ENCODE measurements at regions not wholly inside any gene's neighbourhood (a gene's known extent, or its start where the extent isn't known, plus 50 kb on each side); places are given as distances from the start of the nearest gene placed in this dataset.

- Histone ChIP-seq H3K4me1 (ENCODE audit: insufficient read depth, insufficient read length) (no peaks in the 10 kb centered on the region), H3K27me3 (ENCODE audit: insufficient read depth, insufficient read length) (no peaks in the 10 kb centered on the region), H3K4me3 (ENCODE audit: insufficient read length, low read depth) (no peak overlapping the region), H3K9ac (ENCODE audit: insufficient read length, low read depth) (no peak overlapping the region), H3K9me3 (ENCODE audit: insufficient read depth, low read length) (0 out of 2 replicates have a peak, but pooled peaks cover 7% of the 10 kb centered on the region), H3K36me3 (ENCODE audit: insufficient read depth, insufficient read length, low read length) (no peaks in the 10 kb centered on the region)
- TF ChIP-seq YY1 (IDR thresholded peaks at IDR 0.05; ENCODE audit: insufficient read depth, insufficient read length) (no peak), SUZ12 (IDR thresholded peaks at IDR 0.05; ENCODE audit: extremely low read depth, insufficient read depth, insufficient read length) (no peak), ZNF274 (IDR thresholded peaks at IDR 0.05; ENCODE audit: low read depth, low read length) (no peak)
- DNase-seq (ENCODE audit: low read depth, low spot score) = no peak
Measured at GRCh38 chr3:106114848-106115247, 246.0 kb upstream of the CBLB start.

GRCh38 chr3:106115557-106115956 lies 246.7 kb upstream of the CBLB start:
- H3K36me3 ChIP-seq (ENCODE audit: insufficient read depth, insufficient read length, low read length) = no peaks in the 10 kb centered on the region
- no peak for TF ChIP-seq ZNF274 (IDR thresholded peaks at IDR 0.05; ENCODE audit: low read depth, low read length)
- no peak for TF ChIP-seq YY1 (IDR thresholded peaks at IDR 0.05; ENCODE audit: insufficient read depth, insufficient read length)
- no peak for TF ChIP-seq SUZ12 (IDR thresholded peaks at IDR 0.05; ENCODE audit: extremely low read depth, insufficient read depth, insufficient read length)
- no peak for DNase-seq (ENCODE audit: low read depth, low spot score)
- H3K9ac ChIP-seq (ENCODE audit: insufficient read length, low read depth) = no peak overlapping the region
- no peaks in the 10 kb centered on the region for H3K27me3 ChIP-seq (ENCODE audit: insufficient read depth, insufficient read length)
- no peak overlapping the region for H3K4me3 ChIP-seq (ENCODE audit: insufficient read length, low read depth)
- H3K4me1 ChIP-seq (ENCODE audit: insufficient read depth, insufficient read length) = no peaks in the 10 kb centered on the region
- H3K9me3 ChIP-seq (ENCODE audit: insufficient read depth, low read length) = 0 out of 2 replicates have a peak, but pooled peaks cover 7% of the 10 kb centered on the region

GRCh38 chr3:106116733-106117489 lies 248.1 kb upstream of the CBLB start:
- H3K9me3 ChIP-seq (ENCODE audit: insufficient read depth, low read length) = 0 out of 2 replicates have a peak, but pooled peaks cover 7% of the 10 kb centered on the region
- no peak for DNase-seq (ENCODE audit: low read depth, low spot score)
- H3K27me3 ChIP-seq (ENCODE audit: insufficient read depth, insufficient read length) = no peaks in the 10 kb centered on the region
- H3K4me1 ChIP-seq (ENCODE audit: insufficient read depth, insufficient read length) = no peaks in the 10 kb centered on the region
- TF ChIP-seq SUZ12 (IDR thresholded peaks at IDR 0.05; ENCODE audit: extremely low read depth, insufficient read depth, insufficient read length) = no peak
- TF ChIP-seq YY1 (IDR thresholded peaks at IDR 0.05; ENCODE audit: insufficient read depth, insufficient read length) = no peak
- H3K36me3 ChIP-seq (ENCODE audit: insufficient read depth, insufficient read length, low read length) = no peaks in the 10 kb centered on the region
- no peak overlapping the region for H3K4me3 ChIP-seq (ENCODE audit: insufficient read length, low read depth)
- no peak overlapping the region for H3K9ac ChIP-seq (ENCODE audit: insufficient read length, low read depth)

- Histone ChIP-seq H3K4me3 (ENCODE audit: insufficient read length, low read depth) (no peak overlapping the region), H3K9me3 (ENCODE audit: insufficient read depth, low read length) (0 out of 2 replicates have a peak, but pooled peaks cover 7% of the 10 kb centered on the region), H3K27me3 (ENCODE audit: insufficient read depth, insufficient read length) (no peaks in the 10 kb centered on the region), H3K9ac (ENCODE audit: insufficient read length, low read depth) (no peak overlapping the region), H3K4me1 (ENCODE audit: insufficient read depth, insufficient read length) (no peaks in the 10 kb centered on the region), H3K36me3 (ENCODE audit: insufficient read depth, insufficient read length, low read length) (no peaks in the 10 kb centered on the region)
- TF ChIP-seq SUZ12 (IDR thresholded peaks at IDR 0.05; ENCODE audit: extremely low read depth, insufficient read depth, insufficient read length) (no peak), YY1 (IDR thresholded peaks at IDR 0.05; ENCODE audit: insufficient read depth, insufficient read length) (no peak)
- no peak for DNase-seq (ENCODE audit: low read depth, low spot score)
Measured at GRCh38 chr3:106117490-106117858, 248.7 kb upstream of the CBLB start.

- H3K9ac ChIP-seq (ENCODE audit: insufficient read length, low read depth) = no peak overlapping the region
- TF ChIP-seq SUZ12 (IDR thresholded peaks at IDR 0.05; ENCODE audit: extremely low read depth, insufficient read depth, insufficient read length) = no peak
- no peak for TF ChIP-seq ZNF274 (IDR thresholded peaks at IDR 0.05; ENCODE audit: low read depth, low read length)
- no peak for TF ChIP-seq YY1 (IDR thresholded peaks at IDR 0.05; ENCODE audit: insufficient read depth, insufficient read length)
- DNase-seq (ENCODE audit: low read depth, low spot score) = no peak
- H3K4me3 ChIP-seq (ENCODE audit: insufficient read length, low read depth) = no peak overlapping the region
- H3K36me3 ChIP-seq (ENCODE audit: insufficient read depth, insufficient read length, low read length) = no peaks in the 10 kb centered on the region
- H3K9me3 ChIP-seq (ENCODE audit: insufficient read depth, low read length) = no peaks in the 10 kb centered on the region
- no peaks in the 10 kb centered on the region for H3K27me3 ChIP-seq (ENCODE audit: insufficient read depth, insufficient read length)
- H3K4me1 ChIP-seq (ENCODE audit: insufficient read depth, insufficient read length) = no peaks in the 10 kb centered on the region
Measured at GRCh38 chr3:106119614-106120082, 250.8 kb upstream of the CBLB start.

GRCh38 chr3:106120356-106120755 lies 251.5 kb upstream of the CBLB start:
- Histone ChIP-seq H3K36me3 (ENCODE audit: insufficient read depth, insufficient read length, low read length) (no peaks in the 10 kb centered on the region), H3K4me1 (ENCODE audit: insufficient read depth, insufficient read length) (no peaks in the 10 kb centered on the region), H3K4me3 (ENCODE audit: insufficient read length, low read depth) (no peak overlapping the region), H3K27me3 (ENCODE audit: insufficient read depth, insufficient read length) (no peaks in the 10 kb centered on the region), H3K9ac (ENCODE audit: insufficient read length, low read depth) (no peak overlapping the region), H3K9me3 (ENCODE audit: insufficient read depth, low read length) (no peaks in the 10 kb centered on the region)
- TF ChIP-seq SUZ12 (IDR thresholded peaks at IDR 0.05; ENCODE audit: extremely low read depth, insufficient read depth, insufficient read length) (no peak), ZNF274 (IDR thresholded peaks at IDR 0.05; ENCODE audit: low read depth, low read length) (no peak), YY1 (IDR thresholded peaks at IDR 0.05; ENCODE audit: insufficient read depth, insufficient read length) (no peak)
- no peak for DNase-seq (ENCODE audit: low read depth, low spot score)

GRCh38 chr3:106121491-106122289 lies 252.9 kb upstream of the CBLB start:
- Histone ChIP-seq H3K4me1 (ENCODE audit: insufficient read depth, insufficient read length) (no peaks in the 10 kb centered on the region), H3K9me3 (ENCODE audit: insufficient read depth, low read length) (no peaks in the 10 kb centered on the region), H3K36me3 (ENCODE audit: insufficient read depth, insufficient read length, low read length) (no peaks in the 10 kb centered on the region), H3K27me3 (ENCODE audit: insufficient read depth, insufficient read length) (no peaks in the 10 kb centered on the region), H3K9ac (ENCODE audit: insufficient read length, low read depth) (no peak overlapping the region), H3K4me3 (ENCODE audit: insufficient read length, low read depth) (no peak overlapping the region)
- no peak for DNase-seq (ENCODE audit: low read depth, low spot score)
- no peak for TF ChIP-seq ZNF274 (IDR thresholded peaks at IDR 0.05; ENCODE audit: low read depth, low read length)
- no peak for TF ChIP-seq YY1 (IDR thresholded peaks at IDR 0.05; ENCODE audit: insufficient read depth, insufficient read length)
- no peak for TF ChIP-seq SUZ12 (IDR thresholded peaks at IDR 0.05; ENCODE audit: extremely low read depth, insufficient read depth, insufficient read length)
